DMS53 treated with DMSO at 0.1 percent for 48 hours (cell line): ENCODE measurements at regions not wholly inside any gene's neighbourhood (a gene's known extent, or its start where the extent isn't known, plus 50 kb on each side); places are given as distances from the start of the nearest gene placed in this dataset.
"Not testable (repeated sequence)": the region's sequence is repeated elsewhere in the genome, so short reads cannot be mapped to it uniquely, and the experiment has no call there.

Experiments
- DNase-seq: peaks from one replicate; lab custom pipeline; 2025; ENCODE audit not compliant: unreplicated experiment; lab: John Stamatoyannopoulos, UW

GRCh38 chr20:20797521-20798310 is 85.3 kb upstream of the RALGAPA2 start:
- no peak for DNase-seq

- DNase-seq: no peak
Measured at GRCh38 chr20:20796766-20797440, 84.5 kb upstream of the RALGAPA2 start.

GRCh38 chr20:20795721-20796120 is 83.3 kb upstream of the RALGAPA2 start:
- no peak for DNase-seq

- DNase-seq: no peak
Measured at GRCh38 chr20:20795119-20795518, 82.7 kb upstream of the RALGAPA2 start.

GRCh38 chr20:20793591-20793990 is 81.1 kb upstream of the RALGAPA2 start:
- DNase-seq: no peak

- no peak for DNase-seq
Measured at GRCh38 chr20:20791664-20792568, 79.5 kb upstream of the RALGAPA2 start.

GRCh38 chr20:20788308-20788707 is 75.9 kb upstream of the RALGAPA2 start:
- no peak for DNase-seq

- no peak for DNase-seq
Measured at GRCh38 chr20:20786428-20786827, 74.0 kb upstream of the RALGAPA2 start.

- no peak for DNase-seq
Measured at GRCh38 chr20:20785226-20785625, 72.8 kb upstream of the RALGAPA2 start.

- DNase-seq: not testable (repeated sequence)
Measured at GRCh38 chr20:20784450-20784849, 72.0 kb upstream of the RALGAPA2 start.

- no peak for DNase-seq
Measured at GRCh38 chr20:20783450-20783849, 71.0 kb upstream of the RALGAPA2 start.

GRCh38 chr20:20782755-20783154 is 70.3 kb upstream of the RALGAPA2 start:
- no peak for DNase-seq

GRCh38 chr20:20782231-20782630 is 69.8 kb upstream of the RALGAPA2 start:
- DNase-seq: no peak

GRCh38 chr20:20781029-20781428 is 68.6 kb upstream of the RALGAPA2 start:
- no peak for DNase-seq

- DNase-seq: no peak
Measured at GRCh38 chr20:20780127-20780824, 67.8 kb upstream of the RALGAPA2 start.

- DNase-seq: no peak
Measured at GRCh38 chr20:20778676-20779075, 66.2 kb upstream of the RALGAPA2 start.

GRCh38 chr20:20772497-20773085 is 60.1 kb upstream of the RALGAPA2 start:
- no peak for DNase-seq

GRCh38 chr20:20768202-20768815 is 55.9 kb upstream of the RALGAPA2 start:
- no peak for DNase-seq

GRCh38 chr20:20765696-20766365 is 53.4 kb upstream of the RALGAPA2 start:
- DNase-seq: no peak

- no peak for DNase-seq
Measured at GRCh38 chr20:20763650-20764049, 51.2 kb upstream of the RALGAPA2 start.
